ENCODE measurements at regions not wholly inside any gene's neighbourhood (a gene's known extent, or its start where the extent isn't known, plus 50 kb on each side); places are given as distances from the start of the nearest gene placed in this dataset.

DNA sequence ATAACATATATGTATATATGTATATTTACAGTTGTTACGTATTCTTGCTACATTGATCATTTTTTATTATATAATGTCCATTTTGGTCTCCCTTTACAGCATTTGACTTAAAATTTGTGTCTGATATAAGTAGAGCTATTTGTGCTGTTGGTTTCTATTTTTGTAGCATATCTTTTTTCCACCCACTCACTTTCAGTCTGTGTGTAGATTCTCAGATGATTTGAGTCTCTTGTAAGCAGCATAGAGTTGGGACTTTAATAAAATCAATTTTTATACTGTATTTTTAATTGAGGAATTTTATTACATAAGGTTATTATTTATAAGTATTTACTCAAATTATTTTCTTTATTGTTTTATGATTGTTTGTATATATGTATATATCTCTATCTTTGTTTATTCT lies 1293.7 kb downstream of the TMEM121 start:
- no peak for DNase-seq (ENCODE audit: low read depth)

DNA sequence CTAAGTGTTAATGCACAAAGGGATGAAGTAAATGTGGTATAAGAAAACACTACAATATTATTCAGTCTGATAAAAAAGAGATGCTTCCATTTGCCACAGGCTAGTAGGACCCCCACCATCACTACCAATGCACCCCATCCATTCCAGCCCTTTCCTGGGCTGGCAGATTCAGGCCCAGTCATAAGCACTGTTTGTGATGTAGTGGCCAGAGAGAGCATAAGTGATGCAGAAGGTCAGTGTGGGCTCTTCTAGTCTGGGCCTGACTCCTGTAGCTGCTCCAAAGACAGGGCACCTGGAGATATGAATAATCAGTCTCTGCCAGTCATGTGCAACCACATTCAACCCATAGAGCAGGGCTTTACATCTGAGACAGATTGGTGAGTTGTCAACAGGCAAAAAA lies 1294.7 kb downstream of the TMEM121 start:
- no peak for DNase-seq (ENCODE audit: low read depth)

DNA sequence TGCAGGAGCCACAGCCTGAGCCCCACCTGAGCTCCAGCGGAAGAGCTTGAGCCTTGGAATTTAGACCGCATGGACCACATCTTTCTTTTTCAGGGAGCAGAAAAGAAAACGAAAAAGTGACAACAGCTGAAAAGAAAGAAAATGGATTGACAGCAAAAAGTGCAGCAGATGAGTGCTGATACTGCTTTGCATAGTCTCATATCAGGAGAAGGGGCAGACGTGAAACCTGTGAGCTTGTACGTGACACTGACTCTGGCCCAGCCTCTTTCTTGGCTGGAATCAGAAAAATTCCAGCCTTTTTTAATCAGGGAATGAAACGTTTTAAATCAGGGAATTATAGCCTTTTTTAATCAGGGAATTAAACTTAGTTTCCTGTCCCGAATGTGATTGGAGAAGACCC lies 1296.5 kb downstream of the TMEM121 start:
- no peak for DNase-seq (ENCODE audit: low read depth)

DNA sequence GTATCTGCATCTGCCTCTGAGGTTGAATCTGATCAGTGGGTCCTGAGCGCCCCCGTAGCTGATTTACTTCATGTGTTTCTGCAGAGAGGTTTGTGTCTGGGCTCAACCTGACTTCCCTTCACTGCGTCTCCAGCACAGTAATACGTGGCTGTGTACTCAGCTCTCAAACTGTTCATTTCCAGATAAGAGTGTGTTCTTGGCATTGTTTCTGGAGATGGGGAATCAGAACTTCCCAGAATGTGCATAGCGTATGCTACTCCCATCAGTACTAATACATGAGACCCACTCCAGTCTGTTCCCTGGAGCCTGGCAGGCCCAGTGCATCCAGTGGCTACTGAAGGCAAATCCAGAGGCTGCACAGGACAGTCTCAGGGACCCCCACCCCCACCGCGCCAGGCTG lies 1297.2 kb downstream of the TMEM121 start:
- no peak for DNase-seq (ENCODE audit: low read depth)

DNA sequence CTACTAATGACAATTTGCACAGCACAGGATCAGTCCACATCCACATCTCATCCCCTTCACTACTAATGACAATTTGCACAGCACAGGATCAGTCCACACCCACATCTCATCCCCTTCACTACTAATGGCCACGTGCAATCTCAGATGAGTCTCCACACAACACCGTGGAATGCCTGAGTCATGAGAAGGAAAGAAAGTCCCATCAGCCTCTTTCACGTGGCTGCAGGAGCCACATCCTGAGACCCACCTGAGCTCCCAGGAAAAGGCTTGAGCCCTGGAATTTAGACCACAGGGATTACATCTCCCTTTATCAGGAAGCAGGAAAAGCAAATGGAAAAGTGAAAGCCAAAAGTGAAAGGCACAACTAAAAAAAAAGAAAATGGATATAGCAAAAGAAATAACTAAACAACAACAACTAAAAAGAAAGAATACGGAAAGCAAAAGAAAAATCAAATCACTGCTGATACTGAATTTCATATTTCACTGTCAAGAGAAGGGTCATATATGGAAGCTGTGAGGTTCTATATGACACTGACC lies 1300.5 kb downstream of the TMEM121 start:
- no peak for DNase-seq (ENCODE audit: low read depth)

DNA sequence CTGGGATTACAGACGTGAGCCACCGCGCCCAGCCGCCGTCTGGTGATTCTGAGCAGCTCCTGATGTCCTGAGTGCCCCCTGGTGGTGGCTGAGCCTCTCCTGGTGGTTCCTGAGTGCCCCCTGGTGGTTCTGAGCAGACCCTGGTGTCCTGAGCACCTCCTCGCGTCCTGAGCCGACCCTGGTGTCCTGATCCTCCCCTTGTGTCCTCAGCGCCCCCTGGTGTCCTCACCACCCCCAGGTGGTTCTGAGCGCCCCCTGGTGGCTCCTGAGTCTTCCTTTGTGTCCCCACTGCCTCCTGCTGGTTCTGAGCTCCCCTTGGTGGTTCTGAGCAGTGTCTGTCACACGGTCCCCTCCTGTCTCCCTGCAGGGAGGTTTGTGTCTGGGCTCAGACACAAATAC lies 1304.9 kb downstream of the TMEM121 start:
- DNase-seq (ENCODE audit: low read depth), result peak; percentile 28

DNA sequence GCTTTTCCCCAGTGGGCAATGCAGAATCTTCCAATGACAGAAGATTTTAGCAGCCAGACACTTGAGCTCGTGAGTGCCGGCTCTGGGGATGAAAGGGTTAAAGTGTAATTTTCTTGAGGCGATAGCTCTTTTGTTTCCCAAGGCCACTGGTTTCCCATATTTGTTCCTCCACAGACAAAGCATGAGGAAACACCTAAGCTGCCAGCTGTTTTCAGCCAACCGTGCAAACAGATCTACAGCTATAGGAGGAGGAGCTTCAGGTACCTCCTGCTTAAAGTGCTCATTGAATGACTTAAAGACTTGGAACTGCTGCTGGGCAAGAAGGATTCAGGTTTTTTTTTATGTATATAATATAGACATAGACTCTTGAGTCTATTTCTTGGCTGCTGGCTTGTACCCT lies 1311.5 kb downstream of the TMEM121 start:
- no peak for DNase-seq (ENCODE audit: low read depth)

DNA sequence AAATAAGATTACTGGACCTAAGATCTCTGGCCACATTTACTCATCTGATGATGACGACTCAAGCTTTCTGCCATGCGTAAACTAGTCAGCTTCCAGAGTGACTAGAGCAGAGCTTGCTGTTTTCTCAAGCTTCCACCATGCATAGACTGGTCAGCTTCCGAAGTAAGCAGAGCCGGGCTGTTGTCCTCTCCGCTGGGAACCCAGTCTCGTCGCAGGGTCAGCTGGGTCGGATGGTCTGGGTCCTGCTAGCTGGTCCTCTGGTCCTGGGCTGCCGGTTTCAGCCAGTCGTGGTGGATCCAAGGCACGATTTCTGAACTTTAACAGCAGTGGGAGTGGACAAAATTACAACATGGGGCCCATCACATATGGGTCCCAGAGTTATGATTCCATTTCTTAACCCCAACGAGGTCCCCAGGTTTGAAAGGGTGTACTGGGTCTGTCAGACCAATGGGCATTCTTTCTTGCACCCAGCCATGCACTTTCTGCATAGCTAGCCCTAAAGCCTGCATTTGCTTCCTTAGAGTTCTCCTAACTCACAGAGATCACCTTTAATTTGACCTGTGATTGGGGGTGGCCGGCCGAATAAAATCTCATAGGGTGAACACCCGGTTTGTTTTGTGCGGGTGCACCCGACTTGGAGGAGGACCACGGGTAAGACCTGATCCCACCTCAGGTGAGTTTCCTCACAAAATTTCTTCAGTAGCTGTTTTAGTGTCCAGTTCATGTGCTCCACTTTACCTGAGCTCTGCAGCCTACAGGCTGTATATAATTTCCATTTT lies 1312.8 kb downstream of the TMEM121 start:
- DNase-seq (ENCODE audit: low read depth), result no peak

DNA sequence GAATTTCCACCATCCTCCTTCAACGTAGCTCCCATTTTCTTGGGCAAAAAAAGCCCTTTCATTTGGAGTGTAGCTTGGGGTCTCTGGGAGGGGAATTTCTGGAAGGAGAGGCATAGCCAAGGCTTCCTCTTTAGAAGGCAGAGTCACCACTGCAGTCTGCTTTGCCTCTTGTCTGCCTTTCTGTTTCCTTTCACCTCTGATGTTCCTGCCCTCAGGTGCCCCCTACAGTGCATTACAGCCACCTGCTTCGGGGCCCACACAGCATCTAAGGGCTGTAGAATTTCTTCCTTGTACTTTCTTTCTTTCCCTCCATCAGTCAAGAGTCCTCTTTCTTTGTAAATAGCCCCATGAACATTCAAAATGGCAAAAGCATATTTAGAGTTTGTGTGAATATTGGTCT lies 1313.9 kb downstream of the TMEM121 start:
- no peak for DNase-seq (ENCODE audit: low read depth)

DNA sequence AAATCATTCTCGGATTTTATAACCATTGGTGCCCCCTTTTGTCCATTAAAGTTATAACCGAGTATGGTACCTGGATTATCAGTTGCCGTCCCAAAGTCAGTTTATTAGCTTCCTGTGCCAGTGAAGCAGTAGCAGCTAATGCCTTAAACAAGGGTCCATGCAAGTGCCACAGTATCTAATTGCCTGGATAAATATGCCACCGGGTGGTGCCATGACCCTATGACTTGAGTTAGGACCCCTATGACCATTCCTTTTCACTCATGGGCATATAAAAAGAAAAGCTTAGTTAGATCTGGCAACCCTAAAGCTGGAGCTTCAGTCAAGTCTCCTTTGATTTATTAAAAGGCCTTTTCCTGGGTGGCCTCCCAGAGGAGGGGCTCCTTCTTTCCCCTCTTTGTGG lies 1314.6 kb downstream of the TMEM121 start:
- no peak for DNase-seq (ENCODE audit: low read depth)

DNA sequence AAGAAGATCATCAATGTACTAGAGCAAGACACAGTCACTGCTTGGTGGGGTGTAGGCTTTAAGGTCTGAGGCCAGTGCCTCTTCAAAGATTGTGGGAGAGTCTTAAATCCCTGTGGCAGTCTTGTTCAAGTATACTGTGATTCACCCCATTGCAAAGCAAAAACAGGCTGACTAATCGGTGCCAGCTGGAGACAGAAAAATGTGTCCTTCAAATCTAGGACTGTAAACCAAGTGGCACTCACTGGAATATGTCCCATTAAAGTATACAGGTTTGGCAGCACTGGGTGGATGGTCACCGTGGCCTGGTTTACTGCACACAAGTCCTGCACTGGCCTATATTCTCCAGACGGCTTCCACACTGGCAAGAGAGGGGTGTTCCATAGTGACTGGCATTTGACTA lies 1315.3 kb downstream of the TMEM121 start:
- no peak for DNase-seq (ENCODE audit: low read depth)

DNA sequence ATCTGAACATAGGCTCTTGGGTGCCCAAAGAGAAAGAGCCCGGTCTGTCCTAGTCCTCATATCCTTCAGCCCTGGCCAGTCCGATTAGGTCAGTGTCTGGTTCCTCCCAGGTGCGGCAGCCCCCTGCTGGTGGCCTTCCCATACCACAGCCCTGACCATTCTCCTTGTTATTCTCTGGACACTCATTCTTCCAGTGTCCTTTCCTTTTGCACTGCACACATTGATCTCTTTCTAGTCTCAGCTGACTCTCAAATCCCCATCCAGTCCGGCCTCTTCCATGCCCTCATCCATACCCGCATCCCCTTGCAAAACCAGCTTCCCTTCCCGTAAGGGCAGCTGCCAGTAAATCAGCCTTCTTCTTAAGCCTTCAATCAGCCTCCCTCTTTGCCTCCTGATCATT lies 1316.3 kb downstream of the TMEM121 start:
- no peak for DNase-seq (ENCODE audit: low read depth)

DNA sequence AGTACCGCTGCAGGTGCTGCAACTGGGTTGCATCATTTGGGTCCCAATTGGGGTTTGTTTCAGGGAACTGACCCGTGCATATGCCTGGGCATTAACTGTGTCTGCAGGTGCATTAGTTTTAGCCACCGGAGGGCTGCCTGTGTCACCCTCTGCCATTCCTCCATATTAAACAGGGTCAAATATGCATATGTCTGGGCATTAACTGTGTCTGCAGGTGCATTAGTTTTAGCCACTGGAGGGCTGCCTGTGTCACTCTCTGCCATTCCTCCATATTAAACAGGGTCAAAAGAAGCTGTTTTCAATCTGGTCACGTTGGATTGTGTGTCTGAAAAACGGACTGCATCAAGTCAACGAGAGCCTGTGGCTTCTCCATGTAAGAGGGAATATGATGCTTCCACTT lies 1317.0 kb downstream of the TMEM121 start:
- no peak for DNase-seq (ENCODE audit: low read depth)

DNA sequence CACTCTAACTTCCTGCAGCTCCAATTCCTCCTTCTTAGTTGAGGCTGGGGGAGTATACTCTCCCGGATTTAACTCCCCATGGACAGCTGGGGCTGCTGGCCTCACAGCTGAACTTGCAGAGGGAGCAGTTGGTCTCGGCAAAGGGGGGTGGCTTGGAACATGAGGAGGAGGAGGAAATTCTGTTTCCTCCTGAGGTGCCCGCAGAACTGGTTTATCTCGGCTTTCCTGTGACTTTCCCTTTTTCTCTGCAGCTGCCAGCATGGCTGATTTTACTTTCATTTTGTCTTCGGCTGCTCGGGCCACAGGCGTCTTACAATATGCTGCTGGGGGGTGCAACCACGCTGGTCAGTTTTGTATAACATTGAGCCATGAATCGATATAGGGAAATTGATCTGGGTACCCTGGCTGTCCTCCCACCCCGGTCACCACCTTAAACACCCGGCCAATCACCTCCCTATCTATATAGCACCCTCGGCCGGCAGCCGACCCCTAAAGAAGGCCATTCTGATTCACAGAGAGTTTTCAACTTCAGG lies 1317.6 kb downstream of the TMEM121 start:
- DNase-seq (ENCODE audit: low read depth), result peak; percentile 22

DNA sequence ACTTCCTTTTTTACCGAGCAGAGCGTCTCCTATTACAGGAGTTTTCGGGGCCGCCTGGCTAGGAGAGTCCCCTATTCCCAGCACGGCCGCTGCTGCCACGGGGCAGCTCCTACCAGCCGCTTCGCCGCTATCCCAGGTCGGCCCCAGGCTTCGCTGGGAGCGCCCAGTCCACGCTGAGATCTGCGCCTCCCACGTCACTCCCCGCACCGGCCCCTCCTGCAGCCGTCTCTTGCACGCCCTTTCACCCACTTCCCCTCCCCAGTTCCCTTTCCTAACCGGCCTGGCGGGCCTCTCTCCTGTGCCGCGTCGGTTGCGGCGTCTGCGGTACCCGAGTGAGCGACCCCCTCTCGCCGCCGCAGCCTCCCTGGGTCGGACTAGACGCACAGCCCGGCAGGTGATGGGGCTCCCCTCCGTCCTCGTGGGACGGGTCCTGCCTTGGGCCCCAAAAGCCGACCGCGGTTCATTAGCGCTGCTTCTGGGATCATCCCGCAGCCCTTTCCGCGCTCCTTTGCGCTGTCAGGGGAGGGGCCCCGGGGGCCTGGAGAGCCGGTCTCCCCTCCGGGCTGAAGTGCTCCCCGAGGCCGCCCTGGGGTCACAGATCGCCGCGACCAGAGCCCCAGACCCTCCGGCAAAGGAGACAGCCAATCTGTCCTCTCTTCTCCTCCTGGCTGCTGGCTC lies 1318.4 kb downstream of the TMEM121 start:
- DNase-seq (ENCODE audit: low read depth), result peak; percentile 56

DNA sequence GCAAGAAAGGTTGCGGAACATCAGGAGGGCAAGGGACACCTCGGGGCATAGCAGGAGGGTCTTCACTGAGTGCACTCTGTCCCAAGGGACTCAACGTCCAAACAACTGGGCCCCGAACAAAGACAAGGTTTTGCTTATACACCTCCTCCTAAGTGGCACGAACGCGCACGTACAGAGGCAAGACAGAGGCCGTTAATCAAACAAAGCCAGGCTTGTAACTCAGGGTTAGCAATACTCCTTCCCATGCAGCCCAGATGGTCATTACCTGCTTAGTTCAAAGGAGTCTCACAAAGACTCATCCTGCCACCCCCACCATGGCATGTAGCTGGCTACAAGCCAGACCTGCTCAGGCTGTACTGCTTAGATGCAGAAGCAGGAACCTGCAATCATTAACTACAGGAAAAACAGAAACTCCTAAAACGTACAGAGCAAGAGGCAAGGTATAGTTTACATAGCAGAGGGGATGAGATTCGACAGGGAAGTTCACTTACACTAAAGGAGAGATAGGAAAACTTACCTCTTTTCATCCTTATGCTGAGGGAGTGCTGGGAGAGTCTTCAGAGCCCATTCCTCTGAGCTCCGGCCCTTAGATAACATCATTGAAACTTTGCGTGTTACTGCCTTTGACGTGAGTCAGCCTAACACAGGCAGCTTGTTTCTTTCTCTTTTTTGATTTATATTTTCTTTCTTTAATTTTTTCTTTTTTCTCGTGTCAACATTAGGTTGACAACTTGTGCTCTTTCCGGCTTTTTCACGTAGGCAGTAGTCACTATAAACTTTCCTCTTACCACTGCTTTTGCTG lies 1319.1 kb downstream of the TMEM121 start:
- peak; percentile 32 for DNase-seq (ENCODE audit: low read depth)

DNA sequence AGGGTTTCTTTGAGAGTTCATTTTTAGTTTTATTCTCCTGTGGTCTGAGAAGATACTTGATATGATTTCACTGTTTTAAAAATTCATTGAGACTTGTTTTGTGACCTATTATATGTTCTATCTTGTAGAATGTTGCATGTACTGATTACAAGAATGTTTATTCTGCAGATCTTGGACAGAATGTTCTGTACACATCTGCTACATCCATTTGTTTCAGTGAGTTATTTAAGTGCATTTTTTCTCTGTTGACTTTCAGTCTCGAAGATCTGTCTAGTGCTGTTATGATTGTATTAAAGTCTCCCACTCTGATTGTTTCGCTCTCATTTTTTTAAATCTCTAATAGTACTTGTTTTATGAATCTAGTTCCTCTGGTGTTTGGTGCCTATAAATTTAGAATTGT lies 1319.8 kb downstream of the TMEM121 start:
- no peak for DNase-seq (ENCODE audit: low read depth)

DNA sequence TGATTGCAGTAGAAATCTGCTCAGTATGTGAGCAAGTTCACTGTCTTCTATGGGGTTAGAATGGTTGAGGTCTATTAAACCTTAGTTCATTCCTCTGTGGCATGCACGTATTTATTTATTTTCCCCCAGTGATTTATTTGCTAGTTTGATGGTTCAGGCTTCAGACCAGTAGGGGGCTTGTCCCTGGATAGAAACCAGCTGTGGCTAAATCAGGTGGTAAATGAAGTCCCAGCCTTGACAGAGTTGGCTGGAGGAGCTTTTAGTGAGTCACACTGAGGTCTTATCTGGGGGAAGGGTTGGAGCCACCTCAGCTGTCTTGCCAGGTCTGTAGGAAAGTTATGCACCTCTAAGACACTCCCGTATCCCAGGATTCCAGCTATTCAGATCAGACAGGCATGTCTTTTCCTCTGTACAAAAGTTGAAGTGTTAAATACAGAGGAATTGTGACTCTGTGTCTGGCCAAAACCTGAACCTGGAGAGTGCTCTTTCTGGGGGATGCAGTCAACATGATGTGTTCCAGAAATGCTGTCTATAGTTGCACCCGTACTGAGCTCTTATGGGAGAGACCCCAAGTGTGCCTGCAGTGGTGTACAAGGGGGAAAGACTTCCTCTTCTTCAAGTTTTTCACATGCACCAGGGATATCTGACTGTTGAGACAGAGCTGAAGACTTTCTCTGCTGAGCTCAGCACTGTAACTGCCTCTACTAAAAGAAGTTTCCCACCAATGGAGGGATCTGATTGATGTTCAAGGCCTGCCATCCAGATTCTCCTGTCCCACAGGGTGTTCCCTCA lies 1322.1 kb downstream of the TMEM121 start:
- DNase-seq (ENCODE audit: low read depth), result no peak

DNA sequence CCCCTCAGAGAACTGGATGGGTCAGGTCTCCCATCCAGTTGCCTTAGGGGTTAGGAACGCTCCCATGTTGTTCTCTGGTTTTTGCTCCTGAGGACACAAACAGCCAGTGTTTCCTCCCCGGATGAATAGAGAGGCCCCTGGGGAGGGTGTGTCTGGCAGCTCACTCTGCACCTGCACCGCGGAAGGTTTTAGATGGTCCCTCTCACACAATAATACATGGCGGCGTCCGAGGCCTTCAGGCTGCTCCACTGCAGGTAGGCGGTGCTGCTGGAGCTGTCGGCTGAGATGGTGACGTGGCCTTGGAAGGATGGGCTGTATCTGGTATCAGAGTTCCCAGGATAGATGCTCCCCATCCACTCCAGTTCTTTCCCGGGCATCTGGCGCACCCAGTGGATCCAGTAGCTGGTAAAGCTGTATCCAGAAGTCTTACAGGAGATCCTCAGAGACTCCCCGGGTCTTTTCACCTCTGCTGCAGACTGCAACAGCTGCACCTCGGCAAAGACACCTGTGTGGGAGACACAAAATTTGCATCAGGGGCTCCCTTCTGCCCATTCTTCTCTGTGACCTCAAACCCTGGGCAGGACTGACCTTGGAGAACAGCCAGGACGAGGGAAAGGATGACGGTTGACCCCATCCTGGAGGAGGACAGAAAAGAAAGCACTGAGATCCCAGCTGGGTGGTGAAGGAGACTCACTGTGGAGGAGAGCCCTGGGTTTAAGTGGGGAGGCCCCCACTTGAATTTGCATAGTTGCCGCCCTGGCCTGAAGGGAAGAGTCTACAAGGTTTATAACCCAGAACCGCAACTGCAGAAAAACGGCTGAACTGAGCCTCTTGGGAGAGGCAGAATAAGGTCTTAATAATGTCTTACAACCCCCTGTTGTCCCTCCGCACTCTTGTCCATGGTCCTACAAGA lies 1324.8 kb downstream of the TMEM121 start:
- DNase-seq (ENCODE audit: low read depth), result no peak

DNA sequence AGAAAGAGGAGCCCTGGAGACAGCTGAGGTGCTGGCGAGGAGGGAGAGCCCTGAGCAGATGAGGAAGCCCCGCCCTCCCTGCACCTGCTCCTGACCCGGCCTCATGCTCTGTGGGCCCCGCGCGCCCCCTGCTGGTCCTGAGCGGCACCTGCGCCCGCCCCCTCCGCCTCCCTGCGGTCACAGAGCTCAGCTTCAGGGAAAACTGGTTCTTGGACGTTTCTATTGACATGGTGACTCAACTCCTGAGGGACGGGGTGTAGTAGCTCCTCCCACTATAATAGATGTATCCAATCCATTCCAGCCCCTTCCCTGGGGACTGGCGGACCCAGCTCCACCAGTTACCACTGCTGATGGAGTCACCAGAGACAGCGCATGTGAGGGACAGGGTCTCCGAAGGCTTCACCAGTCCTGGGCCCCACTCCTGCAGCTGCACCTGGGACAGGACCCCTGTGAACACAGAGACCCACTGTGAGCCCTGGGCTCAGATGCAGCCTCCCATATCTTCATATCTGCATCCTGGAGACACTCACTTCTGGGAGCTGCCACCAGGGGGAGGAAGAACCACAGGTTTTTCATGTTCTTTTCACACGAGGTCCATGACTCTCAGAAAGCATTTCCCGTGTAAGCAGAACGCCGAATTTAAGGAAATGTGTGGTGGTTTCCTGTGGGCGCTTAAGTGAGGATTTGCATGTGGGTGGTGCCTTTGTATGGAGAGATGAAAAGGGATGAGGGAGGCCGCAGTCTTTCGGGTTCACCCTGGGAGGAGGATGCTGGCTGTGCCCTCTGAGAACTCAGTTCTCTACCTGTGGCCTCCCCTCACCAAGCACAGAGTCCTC lies 1346.4 kb downstream of the TMEM121 start:
- DNase-seq (ENCODE audit: low read depth), result peak; percentile 86
